Body of pancreas (tissue), 4 donors: ENCODE measurements at regions not wholly inside any gene's neighbourhood (a gene's known extent, or its start where the extent isn't known, plus 50 kb on each side); places are given as distances from the start of the nearest gene placed in this dataset.

ENCODE experiments used
- POLR2A ChIP-seq, 3 donors: fragments of 450-650 bp; IDR thresholded peaks; one replicate each; pipeline ENCODE4 v1.6.1; 2016; ENCODE audit warnings: antibody characterized with exemption in 3 of 3, mild to moderate bottlenecking in 2 of 3
- TF ChIP-seq, protein P1 (sequence below), 7 experiments: fragments of 450-650 bp in 4 of 7; fragments of 200-600 bp in 3 of 7; sonication (generic) in 3 of 7; IDR thresholded peaks; one replicate each; pipeline ENCODE4 v1.5.1; 2016 to 2019; ENCODE audit warnings: antibody characterized with exemption in 7 of 7

DNA sequence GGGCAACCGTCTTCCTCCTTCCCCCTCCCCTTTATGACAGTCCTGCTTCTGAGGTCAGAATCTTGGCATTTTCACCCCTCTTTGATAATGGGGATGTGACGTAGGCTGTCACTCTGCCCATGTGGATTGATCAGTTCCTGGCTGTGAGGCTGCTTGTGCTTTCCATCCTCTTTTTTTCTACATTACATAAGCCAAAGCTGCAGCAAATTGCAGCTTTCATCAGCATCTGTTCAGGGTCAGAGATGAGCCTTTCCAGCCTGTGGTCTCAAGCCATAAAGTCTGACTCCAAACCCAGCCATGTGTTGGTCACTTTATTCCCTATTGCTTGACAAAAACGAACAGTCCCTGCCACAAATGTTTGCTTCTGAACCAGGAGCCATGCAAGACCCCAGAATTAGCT lies 535.1 kb downstream of the CDH11 start:
- TF ChIP-seq, protein P1, sequence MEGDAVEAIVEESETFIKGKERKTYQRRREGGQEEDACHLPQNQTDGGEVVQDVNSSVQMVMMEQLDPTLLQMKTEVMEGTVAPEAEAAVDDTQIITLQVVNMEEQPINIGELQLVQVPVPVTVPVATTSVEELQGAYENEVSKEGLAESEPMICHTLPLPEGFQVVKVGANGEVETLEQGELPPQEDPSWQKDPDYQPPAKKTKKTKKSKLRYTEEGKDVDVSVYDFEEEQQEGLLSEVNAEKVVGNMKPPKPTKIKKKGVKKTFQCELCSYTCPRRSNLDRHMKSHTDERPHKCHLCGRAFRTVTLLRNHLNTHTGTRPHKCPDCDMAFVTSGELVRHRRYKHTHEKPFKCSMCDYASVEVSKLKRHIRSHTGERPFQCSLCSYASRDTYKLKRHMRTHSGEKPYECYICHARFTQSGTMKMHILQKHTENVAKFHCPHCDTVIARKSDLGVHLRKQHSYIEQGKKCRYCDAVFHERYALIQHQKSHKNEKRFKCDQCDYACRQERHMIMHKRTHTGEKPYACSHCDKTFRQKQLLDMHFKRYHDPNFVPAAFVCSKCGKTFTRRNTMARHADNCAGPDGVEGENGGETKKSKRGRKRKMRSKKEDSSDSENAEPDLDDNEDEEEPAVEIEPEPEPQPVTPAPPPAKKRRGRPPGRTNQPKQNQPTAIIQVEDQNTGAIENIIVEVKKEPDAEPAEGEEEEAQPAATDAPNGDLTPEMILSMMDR (IDR thresholded peaks at IDR 0.05): no peak
- no peak for TF ChIP-seq POLR2A (IDR thresholded peaks at IDR 0.05)
